HG02943 (cell line): ENCODE measurements at regions not wholly inside any gene's neighbourhood (a gene's known extent, or its start where the extent isn't known, plus 50 kb on each side); places are given as distances from the start of the nearest gene placed in this dataset.

Experiments
- ATAC-seq: cut with Tn5 transposase; IDR thresholded peaks from one replicate; pipeline ENCODE4 v1.9.1; 2021; ENCODE audit warnings: mild to moderate bottlenecking, low read depth, moderate library complexity; ENCODE audit not compliant: unreplicated experiment

- ATAC-seq = peak; percentile 66
Observed at GRCh38 chr5:88666761-88667495, 216.1 kb downstream of the MEF2C start.

GRCh38 chr5:88665750-88666215, 217.2 kb downstream of the MEF2C start:
- no peak for ATAC-seq

- ATAC-seq = no peak
Observed at GRCh38 chr5:88664645-88665044, 218.3 kb downstream of the MEF2C start.

- no peak for ATAC-seq
Observed at GRCh38 chr5:88663793-88664216, 219.2 kb downstream of the MEF2C start.

GRCh38 chr5:88662846-88663245, 220.1 kb downstream of the MEF2C start:
- no peak for ATAC-seq

GRCh38 chr5:88661806-88662207, 221.2 kb downstream of the MEF2C start:
- ATAC-seq = no peak

GRCh38 chr5:88660947-88661805, 221.8 kb downstream of the MEF2C start:
- peak; percentile 61 for ATAC-seq

- peak; percentile 31 for ATAC-seq
Observed at GRCh38 chr5:88660264-88660946, 222.6 kb downstream of the MEF2C start.

GRCh38 chr5:88659529-88660263, 223.3 kb downstream of the MEF2C start:
- ATAC-seq = no peak

- ATAC-seq = no peak
Observed at GRCh38 chr5:88658886-88659285, 224.1 kb downstream of the MEF2C start.

GRCh38 chr5:88657906-88658775, 224.8 kb downstream of the MEF2C start:
- no peak for ATAC-seq

- no peak for ATAC-seq
Observed at GRCh38 chr5:88657136-88657535, 225.8 kb downstream of the MEF2C start.

- no peak for ATAC-seq
Observed at GRCh38 chr5:88656221-88656950, 226.6 kb downstream of the MEF2C start.

- ATAC-seq = no peak
Observed at GRCh38 chr5:88653471-88653870, 229.5 kb downstream of the MEF2C start.

- ATAC-seq = no peak
Observed at GRCh38 chr5:88647901-88648300, 235.1 kb downstream of the MEF2C start.

- no peak for ATAC-seq
Observed at GRCh38 chr5:88646866-88647265, 236.1 kb downstream of the MEF2C start.

- ATAC-seq = no peak
Observed at GRCh38 chr5:88644676-88645075, 238.3 kb downstream of the MEF2C start.

- no peak for ATAC-seq
Observed at GRCh38 chr5:88643315-88643714, 239.7 kb downstream of the MEF2C start.

- no peak for ATAC-seq
Observed at GRCh38 chr5:88634014-88634413, 249.0 kb downstream of the MEF2C start.
